AG10803 (cell line): ENCODE measurements at regions not wholly inside any gene's neighbourhood (a gene's known extent, or its start where the extent isn't known, plus 50 kb on each side); places are given as distances from the start of the nearest gene placed in this dataset.
A peak's percentile ranks its signal among the peaks of the same experiment; 100 is the strongest.

ENCODE experiments used
- DNase-seq: peaks from one replicate; pipeline ENCODE4 v3.0.0; 2010; ENCODE audit warnings: low read depth
- H3K4me3 ChIP-seq: 2 replicates; pipeline ENCODE4 v1.5.1; 2011; ENCODE audit warnings: mild to moderate bottlenecking, low read length, control low read depth
- CTCF ChIP-seq: conservative IDR thresholded peaks from 2 replicates; pipeline ENCODE4 v1.5.1; 2011; ENCODE audit warnings: mild to moderate bottlenecking, low read length, control low read depth, inconsistent platforms

- TF ChIP-seq CTCF: no peak
- no peak for DNase-seq
- H3K4me3 ChIP-seq: no peak overlapping the region
These were observed 76.5 kb upstream of the RFX8 start for GRCh38 chr2:101551336-101551888.

GRCh38 chr2:101550555-101550954, 75.6 kb upstream of the RFX8 start:
- TF ChIP-seq CTCF: no peak

GRCh38 chr2:101549371-101549770, 74.5 kb upstream of the RFX8 start:
- no peak for DNase-seq
- TF ChIP-seq CTCF: no peak
- no peak overlapping the region for H3K4me3 ChIP-seq

More at GRCh38 chr2:101550555-101550954, 75.6 kb upstream of the RFX8 start:
- H3K4me3 ChIP-seq: no peak overlapping the region
- no peak for DNase-seq

DNA sequence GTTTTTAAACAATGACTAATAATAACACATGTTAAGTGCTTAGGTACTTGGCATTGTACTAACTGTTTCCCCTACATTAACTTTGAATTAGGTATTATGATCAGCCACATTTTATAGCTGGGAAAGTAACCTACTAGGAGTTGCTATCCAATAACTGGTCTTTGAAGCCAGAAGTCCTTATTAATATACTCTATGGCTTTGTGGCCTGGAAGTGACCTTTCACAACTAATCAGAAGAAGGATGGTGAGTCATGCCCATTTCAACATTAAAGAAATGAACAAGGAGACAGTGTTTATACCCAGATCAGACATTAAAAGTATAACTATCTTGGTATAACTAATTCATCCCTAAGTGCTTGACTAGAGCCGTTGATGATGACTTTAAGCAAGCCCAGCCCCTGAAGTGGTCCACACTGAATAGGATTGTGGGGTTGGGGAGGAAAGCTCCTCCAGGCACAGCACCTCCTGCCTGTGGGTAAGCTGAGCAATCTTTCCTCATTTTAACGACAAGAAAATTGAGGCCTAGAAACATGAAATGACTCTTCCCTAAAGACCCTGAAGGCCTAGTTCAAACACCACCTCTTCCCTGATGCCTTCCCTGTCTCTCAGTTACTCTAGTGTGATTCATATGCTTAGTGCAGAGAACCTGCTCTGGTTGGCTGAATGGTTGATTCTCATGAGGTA, 71.6 kb upstream of the RFX8 start:
- no peak for TF ChIP-seq CTCF
- DNase-seq: peak; percentile 51
- H3K4me3 ChIP-seq: no peak overlapping the region

DNA sequence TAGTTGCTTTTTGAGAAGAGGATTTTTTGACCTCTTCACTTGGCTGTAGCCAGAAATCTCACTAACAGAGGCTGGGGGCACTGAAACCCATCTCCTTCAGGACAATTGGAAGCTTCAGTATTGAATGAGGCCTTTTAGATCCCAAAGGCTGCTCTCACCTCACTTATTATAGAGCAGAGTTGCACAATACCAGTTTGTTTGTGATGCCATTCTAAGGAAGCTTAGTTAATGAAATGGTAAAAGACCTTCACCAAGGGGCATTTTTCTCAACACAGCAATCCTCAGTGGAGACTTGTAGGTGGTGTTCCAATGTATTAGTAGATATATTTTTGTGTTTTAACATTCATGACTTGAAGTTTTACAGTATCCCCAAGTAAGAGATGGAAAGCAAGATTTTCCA, 71.0 kb upstream of the RFX8 start:
- TF ChIP-seq CTCF: no peak
- no peak overlapping the region for H3K4me3 ChIP-seq
- no peak for DNase-seq

GRCh38 chr2:101540518-101540917, 65.6 kb upstream of the RFX8 start:
- DNase-seq: peak; percentile 84
- no peak overlapping the region for H3K4me3 ChIP-seq
- no peak for TF ChIP-seq CTCF

DNA sequence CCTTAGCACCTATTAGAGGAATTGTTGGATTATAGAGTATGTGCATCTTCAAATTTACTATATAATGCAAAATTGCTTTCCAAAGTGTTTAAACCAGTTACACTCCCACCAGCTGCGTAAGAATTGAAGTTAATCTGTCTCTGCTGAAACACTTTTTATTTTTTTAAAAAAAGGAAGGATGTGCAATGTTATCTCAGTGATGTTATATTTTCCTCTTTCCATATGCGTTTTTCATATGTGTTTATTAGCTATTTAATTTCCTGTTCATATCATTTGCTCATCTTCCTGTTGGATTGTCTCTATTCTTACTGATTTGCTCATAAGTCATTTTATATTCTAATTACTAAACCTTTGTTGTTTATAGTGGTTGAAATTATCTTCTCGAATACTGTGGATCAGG, 63.2 kb upstream of the RFX8 start:
- no peak for TF ChIP-seq CTCF
- no peak overlapping the region for H3K4me3 ChIP-seq

More for the DNA sequence above, 63.2 kb upstream of the RFX8 start:
- DNase-seq: no peak
